PC-3 (cell line): ENCODE measurements at regions not wholly inside any gene's neighbourhood (a gene's known extent, or its start where the extent isn't known, plus 50 kb on each side); places are given as distances from the start of the nearest gene placed in this dataset.

ENCODE experiments used
- ATAC-seq: fragments of 200-7000 bp; cut with Tn5 transposase; 2 replicates; pipeline ENCODE4 v1.9.1; 2020; ENCODE audit warnings: mild to moderate bottlenecking, moderate library complexity
- BruUV-seq: library from RNA; stranded (reverse); fragments of 400-500 nt; replicated peaks from 2 replicates; lab custom pipeline; 2021; lab: Mats Ljungman, UMichigan
- CTCF ChIA-PET: fragments of 300-600 bp; sonication (Branson Sonifier 250); formaldehyde crosslinking; loops from one replicate; lab custom pipeline; 2022; ENCODE audit warnings: antibody characterized with exemption; lab: Charles Lee
- POLR2A ChIA-PET: fragments of 300-600 bp; sonication (Branson Sonifier 250); formaldehyde crosslinking; loops from one replicate; lab custom pipeline; 2022; ENCODE audit warnings: antibody characterized with exemption; ENCODE audit not compliant: unreplicated experiment; lab: Charles Lee
- DNase-seq: peaks from one replicate; pipeline ENCODE4 v3.0.0-alpha.2; 2015
- H2AFZ ChIP-seq: fragments of 300-600 bp; sonication (generic); 2 replicates; pipeline ENCODE4 v1.6.0; 2016; ENCODE audit warnings: antibody characterized with exemption, low read length
- H3F3A ChIP-seq: fragments of 300-600 bp; sonication (generic); one replicate; pipeline ENCODE4 v1.6.0; 2017; ENCODE audit warnings: antibody characterized with exemption, low read length, control low read depth, mild to moderate bottlenecking; ENCODE audit not compliant: unreplicated experiment
- H3K27ac ChIP-seq: fragments of 300-600 bp; sonication (generic); 2 replicates; pipeline ENCODE4 v1.5.1; 2016; ENCODE audit warnings: mild to moderate bottlenecking, low read length
- H3K27me3 ChIP-seq: fragments of 300-600 bp; sonication (generic); 2 replicates; pipeline ENCODE4 v1.6.1; 2016; ENCODE audit warnings: low read length, mixed read lengths
- H3K36me3 ChIP-seq: fragments of 300-600 bp; sonication (generic); 2 replicates; pipeline ENCODE4 v1.6.1; 2016; ENCODE audit warnings: low read depth, mixed run types, low read length, mixed read lengths
- H3K4me1 ChIP-seq: fragments of 300-600 bp; sonication (generic); 2 replicates; pipeline ENCODE4 v1.5.1; 2016; ENCODE audit warnings: low read length; ENCODE audit not compliant: insufficient read depth
- H3K4me2 ChIP-seq: fragments of 300-600 bp; sonication (generic); 2 replicates; pipeline ENCODE4 v1.6.0; 2016; ENCODE audit warnings: low read length
- H3K4me3 ChIP-seq: fragments of 300-600 bp; sonication (generic); 2 replicates; pipeline ENCODE4 v1.5.1; 2016; ENCODE audit warnings: mild to moderate bottlenecking, low read length, mixed read lengths
- H3K79me2 ChIP-seq: fragments of 300-600 bp; sonication (generic); 2 replicates; pipeline ENCODE4 v1.6.1; 2017; ENCODE audit warnings: low read length, mixed read lengths
- H3K9ac ChIP-seq: fragments of 300-600 bp; sonication (generic); 2 replicates; pipeline ENCODE4 v1.6.0; 2016; ENCODE audit warnings: mild to moderate bottlenecking, low read length
- H3K9me2 ChIP-seq: fragments of 300-600 bp; sonication (generic); replicated peaks from 2 replicates; pipeline ENCODE4 v1.6.1; 2016; ENCODE audit warnings: mixed run types, low read length, mixed read lengths
- H3K9me3 ChIP-seq: fragments of 300-600 bp; sonication (generic); 2 replicates; pipeline ENCODE4 v1.6.1; 2016; ENCODE audit warnings: low read length, mixed read lengths
- H4K20me1 ChIP-seq: fragments of 300-600 bp; sonication (generic); 2 replicates; pipeline ENCODE4 v1.6.1; 2016; ENCODE audit warnings: low read length, mixed read lengths
- EZH2 ChIP-seq: fragments of 300-600 bp; sonication (generic); IDR thresholded peaks from one replicate; pipeline ENCODE4 v1.6.1; 2017; ENCODE audit warnings: antibody characterized with exemption, mild to moderate bottlenecking, low read length; ENCODE audit not compliant: unreplicated experiment
- EZH2phosphoT487 ChIP-seq: fragments of 300-600 bp; sonication (generic); IDR thresholded peaks from 2 replicates; pipeline ENCODE4 v1.6.1; 2018; ENCODE audit warnings: mild to moderate bottlenecking, antibody characterized with exemption, low read length, borderline replicate concordance
- intact Hi-C: fragments of 100-400 bp; cut with micrococcal nuclease; formaldehyde crosslinking; loops from 2 replicates; pipeline ENCODE4 v1.9.0; 2023
- TF ChIP-seq, protein P1 (sequence below): fragments of 300-600 bp; sonication (generic); conservative IDR thresholded peaks from 2 replicates; pipeline ENCODE4 v1.5.1; 2017; ENCODE audit warnings: antibody characterized with exemption, low read depth, mild to moderate bottlenecking, low read length

DNA sequence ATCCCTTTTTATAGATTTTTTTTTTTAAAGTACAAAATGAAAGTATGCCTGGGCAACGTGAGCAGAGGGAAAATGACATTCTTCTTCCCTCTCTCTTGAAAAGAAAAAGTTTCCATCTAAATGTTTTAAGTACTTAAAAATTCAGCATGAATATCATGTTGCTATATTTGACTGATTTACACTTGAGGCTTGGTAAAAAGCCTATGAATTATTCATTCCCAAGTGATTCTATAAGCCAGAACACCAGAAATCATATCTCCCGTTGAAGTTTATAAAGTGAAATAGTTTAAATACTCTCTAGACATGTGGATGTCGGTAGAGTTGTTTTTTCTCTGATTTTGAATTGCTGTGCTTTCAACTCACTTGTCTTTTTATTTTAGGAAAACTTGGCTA is 276.2 kb upstream of the RARB start:
- intact Hi-C loops, result no loop called here
- Histone ChIP-seq H3K4me2 (no peak overlapping the region), H3K9ac (no peak overlapping the region), H3K4me1 (no peaks in the 10 kb centered on the region), H3K9me3 (no peaks in the 10 kb centered on the region), H3K4me3 (no peak overlapping the region), H2AFZ (no peak overlapping the region), H3F3A (no peaks in the 10 kb centered on the region), H3K27me3 (peaks cover 16% of the 10 kb centered on the region; the same call in 1 of the 2 replicates), H3K79me2 (no peaks in the 10 kb centered on the region), H3K27ac (no peak overlapping the region), H3K9me2 (no peaks in the 10 kb centered on the region), H4K20me1 (no peaks in the 10 kb centered on the region), H3K36me3 (no peaks in the 10 kb centered on the region)
- TF ChIP-seq, protein P1, sequence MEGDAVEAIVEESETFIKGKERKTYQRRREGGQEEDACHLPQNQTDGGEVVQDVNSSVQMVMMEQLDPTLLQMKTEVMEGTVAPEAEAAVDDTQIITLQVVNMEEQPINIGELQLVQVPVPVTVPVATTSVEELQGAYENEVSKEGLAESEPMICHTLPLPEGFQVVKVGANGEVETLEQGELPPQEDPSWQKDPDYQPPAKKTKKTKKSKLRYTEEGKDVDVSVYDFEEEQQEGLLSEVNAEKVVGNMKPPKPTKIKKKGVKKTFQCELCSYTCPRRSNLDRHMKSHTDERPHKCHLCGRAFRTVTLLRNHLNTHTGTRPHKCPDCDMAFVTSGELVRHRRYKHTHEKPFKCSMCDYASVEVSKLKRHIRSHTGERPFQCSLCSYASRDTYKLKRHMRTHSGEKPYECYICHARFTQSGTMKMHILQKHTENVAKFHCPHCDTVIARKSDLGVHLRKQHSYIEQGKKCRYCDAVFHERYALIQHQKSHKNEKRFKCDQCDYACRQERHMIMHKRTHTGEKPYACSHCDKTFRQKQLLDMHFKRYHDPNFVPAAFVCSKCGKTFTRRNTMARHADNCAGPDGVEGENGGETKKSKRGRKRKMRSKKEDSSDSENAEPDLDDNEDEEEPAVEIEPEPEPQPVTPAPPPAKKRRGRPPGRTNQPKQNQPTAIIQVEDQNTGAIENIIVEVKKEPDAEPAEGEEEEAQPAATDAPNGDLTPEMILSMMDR, result no peak
- no peak for TF ChIP-seq EZH2
- TF ChIP-seq EZH2phosphoT487, result no peak
- DNase-seq (no peak), ATAC-seq (no peak)
- CTCF ChIA-PET, result no interaction called here
- POLR2A ChIA-PET, result no interaction called here
- no TSS peak for BruUV-seq

DNA sequence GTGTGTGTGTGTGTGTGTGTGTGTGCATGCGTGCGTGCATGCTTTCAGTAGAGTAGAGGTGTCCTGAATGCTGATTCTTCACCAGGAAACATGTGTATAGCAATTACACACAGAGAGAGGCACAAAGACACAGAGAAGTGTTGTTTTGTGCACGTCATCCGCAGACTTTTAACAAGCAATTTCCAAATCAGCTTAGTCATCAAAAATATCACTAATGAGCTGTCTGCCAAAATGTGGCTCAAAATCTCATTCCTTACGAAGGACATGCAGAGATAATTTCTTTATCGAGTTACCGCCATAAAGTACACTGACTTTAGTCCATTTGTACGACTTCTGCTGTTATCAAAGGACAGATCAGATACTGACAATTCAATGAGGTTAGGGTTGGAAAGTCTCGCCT is 274.9 kb upstream of the RARB start:
- no peak for ATAC-seq
- no peak overlapping the region for H3K27ac ChIP-seq
- no peaks in the 10 kb centered on the region for H3K9me2 ChIP-seq
- H3K4me1 ChIP-seq, result no peaks in the 10 kb centered on the region
- DNase-seq, result no peak
- no peak overlapping the region for H2AFZ ChIP-seq
- CTCF ChIA-PET, result no interaction called here
- H3K9me3 ChIP-seq, result no peaks in the 10 kb centered on the region
- intact Hi-C loops, result no loop called here
- no peak for TF ChIP-seq EZH2
- TF ChIP-seq, protein P1, result no peak
- TF ChIP-seq EZH2phosphoT487, result no peak
- H3F3A ChIP-seq, result no peaks in the 10 kb centered on the region
- POLR2A ChIA-PET, result no interaction called here
- no peak overlapping the region for H3K4me3 ChIP-seq
- no TSS peak for BruUV-seq
- no peak overlapping the region for H3K9ac ChIP-seq
- no peak overlapping the region for H3K4me2 ChIP-seq
- no peaks in the 10 kb centered on the region for H3K36me3 ChIP-seq
- H3K79me2 ChIP-seq, result no peaks in the 10 kb centered on the region
- H4K20me1 ChIP-seq, result no peaks in the 10 kb centered on the region
- H3K27me3 ChIP-seq, result peaks cover 16% of the 10 kb centered on the region; the same call in 1 of the 2 replicates

- H3K79me2 ChIP-seq, result no peaks in the 10 kb centered on the region
- no peak overlapping the region for H3K4me3 ChIP-seq
- TF ChIP-seq, protein P1, result no peak
- no peak for TF ChIP-seq EZH2phosphoT487
- TF ChIP-seq EZH2, result no peak
- H3K9me2 ChIP-seq, result no peaks in the 10 kb centered on the region
- H4K20me1 ChIP-seq, result no peaks in the 10 kb centered on the region
- ChIA-PET POLR2A (no interaction called here), CTCF (no interaction called here)
- no peak for ATAC-seq
- no TSS peak for BruUV-seq
- DNase-seq, result no peak
- H3K4me2 ChIP-seq, result no peak overlapping the region
- no peak overlapping the region for H3K9ac ChIP-seq
- intact Hi-C loops, result no loop called here
- no peaks in the 10 kb centered on the region for H3K36me3 ChIP-seq
- peaks cover 16% of the 10 kb centered on the region; the same call in 1 of the 2 replicates for H3K27me3 ChIP-seq
- no peak overlapping the region for H2AFZ ChIP-seq
- H3F3A ChIP-seq, result no peaks in the 10 kb centered on the region
- H3K9me3 ChIP-seq, result no peaks in the 10 kb centered on the region
- H3K4me1 ChIP-seq, result no peaks in the 10 kb centered on the region
- H3K27ac ChIP-seq, result no peak overlapping the region
These were observed 274.5 kb upstream of the RARB start for GRCh38 chr3:25153561-25153960.
